ENCODE measurements at regions not wholly inside any gene's neighbourhood (a gene's known extent, or its start where the extent isn't known, plus 50 kb on each side); places are given as distances from the start of the nearest gene placed in this dataset.

DNA sequence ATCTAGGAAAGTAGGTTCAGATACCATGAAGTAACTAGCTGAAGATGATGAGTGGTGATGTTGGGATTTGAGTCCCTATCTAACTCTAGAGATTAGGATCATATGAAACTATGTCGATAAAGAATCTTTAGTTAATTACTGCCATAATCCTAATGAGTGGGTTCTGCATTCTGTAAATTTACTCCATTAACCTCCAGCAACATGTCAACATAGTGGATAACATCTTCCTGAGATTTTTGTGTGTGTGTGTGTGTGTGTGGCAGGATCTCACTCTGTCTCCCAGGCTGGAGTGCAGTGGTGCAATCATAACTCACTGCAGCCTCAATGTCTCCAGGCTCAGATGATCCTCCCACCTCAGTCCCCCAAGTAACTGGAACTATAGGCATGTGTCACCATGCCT, 272.9 kb upstream of the DPH6 start (continued):
- TF ChIP-seq, protein P1, sequence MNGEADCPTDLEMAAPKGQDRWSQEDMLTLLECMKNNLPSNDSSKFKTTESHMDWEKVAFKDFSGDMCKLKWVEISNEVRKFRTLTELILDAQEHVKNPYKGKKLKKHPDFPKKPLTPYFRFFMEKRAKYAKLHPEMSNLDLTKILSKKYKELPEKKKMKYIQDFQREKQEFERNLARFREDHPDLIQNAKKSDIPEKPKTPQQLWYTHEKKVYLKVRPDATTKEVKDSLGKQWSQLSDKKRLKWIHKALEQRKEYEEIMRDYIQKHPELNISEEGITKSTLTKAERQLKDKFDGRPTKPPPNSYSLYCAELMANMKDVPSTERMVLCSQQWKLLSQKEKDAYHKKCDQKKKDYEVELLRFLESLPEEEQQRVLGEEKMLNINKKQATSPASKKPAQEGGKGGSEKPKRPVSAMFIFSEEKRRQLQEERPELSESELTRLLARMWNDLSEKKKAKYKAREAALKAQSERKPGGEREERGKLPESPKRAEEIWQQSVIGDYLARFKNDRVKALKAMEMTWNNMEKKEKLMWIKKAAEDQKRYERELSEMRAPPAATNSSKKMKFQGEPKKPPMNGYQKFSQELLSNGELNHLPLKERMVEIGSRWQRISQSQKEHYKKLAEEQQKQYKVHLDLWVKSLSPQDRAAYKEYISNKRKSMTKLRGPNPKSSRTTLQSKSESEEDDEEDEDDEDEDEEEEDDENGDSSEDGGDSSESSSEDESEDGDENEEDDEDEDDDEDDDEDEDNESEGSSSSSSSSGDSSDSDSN (CRISPR knock-in tag; IDR thresholded peaks at IDR 0.05), result no peak
- TF ChIP-seq ESRRA (CRISPR knock-in tag; IDR thresholded peaks at IDR 0.05; ENCODE audit: low read depth) (no peak), MED8 (CRISPR knock-in tag; IDR thresholded peaks at IDR 0.05; ENCODE audit: insufficient replicate concordance) (no peak), NR2F1 (CRISPR knock-in tag; IDR thresholded peaks at IDR 0.05) (no peak), TEAD3 (CRISPR knock-in tag; optimal IDR thresholded peaks at IDR 0.05; ENCODE audit: borderline replicate concordance) (no peak), ATM (IDR thresholded peaks at IDR 0.05; ENCODE audit: borderline replicate concordance) (no peak), ZNF607 (CRISPR knock-in tag; IDR thresholded peaks at IDR 0.05; ENCODE audit: borderline replicate concordance) (no peak), ZNF232 (CRISPR knock-in tag; IDR thresholded peaks at IDR 0.05; ENCODE audit: borderline replicate concordance) (no peak), RBAK (CRISPR knock-in tag; IDR thresholded peaks at IDR 0.05) (no peak), ZSCAN31 (CRISPR knock-in tag; IDR thresholded peaks at IDR 0.05; ENCODE audit: low read depth) (no peak), ATF7 (IDR thresholded peaks at IDR 0.05) (no peak), ATF7 (CRISPR knock-in tag; IDR thresholded peaks at IDR 0.05) (no peak)
- TF ChIP-seq, protein P2, sequence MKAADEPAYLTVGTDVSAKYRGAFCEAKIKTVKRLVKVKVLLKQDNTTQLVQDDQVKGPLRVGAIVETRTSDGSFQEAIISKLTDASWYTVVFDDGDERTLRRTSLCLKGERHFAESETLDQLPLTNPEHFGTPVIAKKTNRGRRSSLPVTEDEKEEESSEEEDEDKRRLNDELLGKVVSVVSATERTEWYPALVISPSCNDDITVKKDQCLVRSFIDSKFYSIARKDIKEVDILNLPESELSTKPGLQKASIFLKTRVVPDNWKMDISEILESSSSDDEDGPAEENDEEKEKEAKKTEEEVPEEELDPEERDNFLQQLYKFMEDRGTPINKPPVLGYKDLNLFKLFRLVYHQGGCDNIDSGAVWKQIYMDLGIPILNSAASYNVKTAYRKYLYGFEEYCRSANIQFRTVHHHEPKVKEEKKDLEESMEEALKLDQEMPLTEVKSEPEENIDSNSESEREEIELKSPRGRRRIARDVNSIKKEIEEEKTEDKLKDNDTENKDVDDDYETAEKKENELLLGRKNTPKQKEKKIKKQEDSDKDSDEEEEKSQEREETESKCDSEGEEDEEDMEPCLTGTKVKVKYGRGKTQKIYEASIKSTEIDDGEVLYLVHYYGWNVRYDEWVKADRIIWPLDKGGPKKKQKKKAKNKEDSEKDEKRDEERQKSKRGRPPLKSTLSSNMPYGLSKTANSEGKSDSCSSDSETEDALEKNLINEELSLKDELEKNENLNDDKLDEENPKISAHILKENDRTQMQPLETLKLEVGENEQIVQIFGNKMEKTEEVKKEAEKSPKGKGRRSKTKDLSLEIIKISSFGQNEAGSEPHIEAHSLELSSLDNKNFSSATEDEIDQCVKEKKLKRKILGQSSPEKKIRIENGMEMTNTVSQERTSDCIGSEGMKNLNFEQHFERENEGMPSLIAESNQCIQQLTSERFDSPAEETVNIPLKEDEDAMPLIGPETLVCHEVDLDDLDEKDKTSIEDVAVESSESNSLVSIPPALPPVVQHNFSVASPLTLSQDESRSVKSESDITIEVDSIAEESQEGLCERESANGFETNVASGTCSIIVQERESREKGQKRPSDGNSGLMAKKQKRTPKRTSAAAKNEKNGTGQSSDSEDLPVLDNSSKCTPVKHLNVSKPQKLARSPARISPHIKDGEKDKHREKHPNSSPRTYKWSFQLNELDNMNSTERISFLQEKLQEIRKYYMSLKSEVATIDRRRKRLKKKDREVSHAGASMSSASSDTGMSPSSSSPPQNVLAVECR (CRISPR knock-in tag; IDR thresholded peaks at IDR 0.05; ENCODE audit: borderline replicate concordance), result no peak

All from HepG2 (cell line).